ENCODE measurements at regions not wholly inside any gene's neighbourhood (a gene's known extent, or its start where the extent isn't known, plus 50 kb on each side); places are given as distances from the start of the nearest gene placed in this dataset.
A peak's percentile ranks its signal among the peaks of the same experiment; 100 is the strongest.

GRCh38 chr13:78420814-78421213 lies 182.5 kb downstream of the POU4F1 start:
- no peak for DNase-seq

DNA sequence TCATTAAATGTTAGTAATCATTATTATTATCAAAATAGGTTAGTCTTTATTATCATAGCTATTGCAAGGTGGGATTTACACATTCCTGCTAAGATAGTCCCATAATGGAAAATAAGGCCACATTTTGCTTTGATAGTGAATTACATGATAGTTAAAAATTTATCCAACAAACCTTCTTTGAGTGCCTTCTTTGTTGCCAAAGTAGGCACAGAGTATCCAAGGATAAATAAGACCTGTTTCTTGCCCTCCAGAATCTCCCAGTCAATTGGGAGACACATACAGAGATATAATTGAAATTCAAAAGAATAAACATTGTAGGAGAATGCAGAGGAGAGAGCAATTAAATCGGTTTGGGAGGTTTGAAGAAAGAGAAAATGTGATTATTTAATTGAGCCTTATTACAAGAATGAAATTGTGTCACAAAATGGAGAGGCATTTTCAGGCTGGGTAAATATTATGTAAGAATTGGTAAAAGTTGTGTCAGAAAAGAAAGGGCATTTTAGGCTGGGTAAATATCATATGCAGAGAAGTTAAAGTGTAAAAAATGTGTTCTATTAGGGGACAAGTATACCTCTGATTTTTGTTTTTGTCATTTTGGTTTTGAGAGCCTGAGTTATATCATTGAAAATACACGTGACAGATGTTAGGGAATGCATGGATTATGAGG lies 189.3 kb downstream of the POU4F1 start:
- no peak for DNase-seq

- DNase-seq, result no peak
Observed at GRCh38 chr13:78410847-78411246, 192.5 kb downstream of the POU4F1 start.

- no peak for DNase-seq
Observed at GRCh38 chr13:78410164-78410563, 193.2 kb downstream of the POU4F1 start.

DNA sequence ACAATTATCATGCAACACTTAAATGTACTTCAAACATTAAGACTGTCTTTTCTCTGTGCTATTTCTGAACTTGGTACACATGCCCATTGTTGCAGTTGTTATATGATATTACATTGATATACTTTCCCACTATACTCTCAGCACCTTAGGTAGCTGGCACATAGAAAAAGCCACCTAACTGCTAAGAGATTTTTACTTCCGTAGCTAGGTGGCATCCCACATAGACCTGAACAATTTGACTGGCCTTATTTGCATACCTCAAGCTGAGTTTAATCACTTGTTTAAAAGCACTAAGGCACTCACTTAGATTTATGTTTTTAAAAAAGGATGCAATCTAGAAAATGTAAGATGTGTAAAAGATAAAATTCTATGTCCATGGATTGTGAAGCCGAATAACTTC lies 194.2 kb downstream of the POU4F1 start:
- no peak for DNase-seq

GRCh38 chr13:78404846-78405360 lies 198.4 kb downstream of the POU4F1 start:
- DNase-seq, result no peak

GRCh38 chr13:78402708-78403400 lies 200.5 kb downstream of the POU4F1 start:
- DNase-seq, result no peak

DNA sequence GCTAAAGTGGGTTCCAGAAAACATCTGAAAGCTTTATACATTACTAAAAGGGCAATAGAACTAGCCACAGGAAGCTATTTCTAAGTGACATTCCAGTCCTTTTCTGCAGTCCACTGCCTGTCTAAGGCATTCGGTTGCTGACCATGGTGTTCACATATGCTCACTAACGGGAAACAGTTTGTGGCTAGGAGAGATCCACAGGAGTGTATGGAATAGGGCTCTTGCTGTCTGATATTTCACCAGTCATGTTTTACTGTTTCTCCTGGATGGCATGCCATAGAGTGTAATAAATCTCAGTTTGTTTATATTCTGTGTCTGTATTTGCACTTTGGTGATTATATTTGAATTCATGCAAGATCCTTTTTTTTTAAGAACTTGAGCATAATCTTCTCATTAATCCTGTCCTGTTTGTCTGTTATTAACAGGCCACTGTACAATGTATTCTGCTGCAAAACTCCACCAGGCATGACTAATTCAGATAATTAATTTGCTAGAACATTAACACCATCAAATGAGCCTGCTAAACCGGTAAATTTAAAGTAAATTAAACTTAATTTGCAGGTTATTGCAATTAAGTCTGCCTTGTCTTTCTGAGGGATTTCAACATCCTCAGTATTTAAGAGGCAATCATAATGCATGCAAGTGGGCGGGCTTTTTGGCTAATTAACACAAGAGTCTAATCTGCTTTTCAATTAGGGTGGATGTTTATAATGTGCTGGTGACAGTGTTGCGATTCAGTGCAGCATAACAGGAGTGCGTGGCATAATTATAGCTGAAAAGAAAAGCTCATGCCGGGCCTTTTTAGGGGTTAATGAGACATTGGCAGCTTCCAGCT lies 201.3 kb downstream of the POU4F1 start:
- DNase-seq, result no peak

DNA sequence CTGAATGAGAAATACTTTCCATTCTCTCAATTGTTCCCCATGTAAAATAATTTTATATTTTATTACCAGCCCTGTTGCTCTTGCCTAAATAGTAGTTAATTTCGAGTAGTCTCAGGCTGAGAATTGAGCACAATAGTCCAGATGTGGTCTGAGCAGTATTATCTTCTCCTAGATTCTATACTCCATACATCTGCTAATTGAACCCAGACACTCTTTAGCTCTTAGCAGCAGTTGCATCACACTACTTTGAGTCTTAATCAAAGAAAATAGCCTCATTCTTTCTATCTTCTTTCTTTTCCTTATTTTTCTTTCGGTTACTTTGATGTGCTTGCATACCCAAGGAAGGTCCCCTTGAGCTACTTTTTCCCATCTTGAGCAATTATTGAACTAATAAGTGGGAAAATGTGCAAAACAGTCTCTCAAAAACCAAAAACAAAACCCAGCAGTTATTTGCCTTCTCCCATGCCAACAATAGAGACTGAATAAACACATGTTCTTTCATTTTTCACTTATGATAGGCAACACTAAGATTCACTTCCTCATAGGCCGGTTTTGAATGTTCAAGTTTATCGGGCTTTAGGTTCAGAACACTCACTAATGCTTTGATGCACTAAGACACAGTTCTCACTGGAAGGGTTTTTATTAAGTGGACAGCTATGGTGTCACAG lies 204.5 kb downstream of the POU4F1 start:
- DNase-seq, result no peak

- DNase-seq, result no peak
Observed at GRCh38 chr13:78393286-78394142, 209.8 kb downstream of the POU4F1 start.

DNA sequence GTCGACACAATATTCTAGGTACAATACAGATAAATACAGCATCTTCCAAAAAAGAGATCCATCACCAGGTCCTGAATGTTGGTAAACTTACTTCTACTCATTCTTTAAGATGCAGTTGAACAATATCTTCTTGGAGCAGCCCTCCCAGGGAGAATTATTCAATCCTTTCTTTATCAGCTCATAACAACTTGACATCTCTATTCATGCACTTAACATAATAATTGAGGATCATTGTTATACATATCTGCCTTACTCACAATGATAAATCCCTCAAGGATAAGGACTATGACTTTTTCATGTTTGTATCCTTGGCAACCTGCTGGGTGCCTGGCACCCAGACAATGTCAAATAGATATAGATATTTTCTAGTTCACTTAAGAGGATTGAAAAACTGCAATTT lies 219.5 kb downstream of the POU4F1 start:
- no peak for DNase-seq

- no peak for DNase-seq
Observed at GRCh38 chr13:78383071-78383484, 220.3 kb downstream of the POU4F1 start.

GRCh38 chr13:78382491-78382890 lies 220.9 kb downstream of the POU4F1 start:
- DNase-seq, result no peak

DNA sequence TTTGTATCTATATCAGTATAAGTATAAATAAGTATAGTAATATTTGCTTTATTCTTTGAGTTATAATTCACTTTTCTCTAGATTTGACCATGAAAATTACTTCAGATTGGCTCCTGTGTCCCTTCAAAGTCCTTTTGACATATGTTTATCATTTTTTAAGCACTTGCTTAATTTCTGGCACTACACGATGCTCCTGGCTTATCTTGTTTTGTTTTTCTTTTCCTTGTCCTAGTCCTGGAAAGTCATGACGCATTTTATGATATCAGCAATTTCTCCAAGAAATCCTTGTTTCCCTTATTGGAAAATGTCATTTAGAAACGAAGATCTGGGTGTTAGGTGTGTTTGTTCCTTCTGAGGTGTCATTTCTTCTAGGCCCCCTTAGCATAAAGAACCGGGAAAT lies 226.5 kb downstream of the POU4F1 start:
- DNase-seq, result no peak

- no peak for DNase-seq
Observed at GRCh38 chr13:78376033-78376432, 227.3 kb downstream of the POU4F1 start.

DNA sequence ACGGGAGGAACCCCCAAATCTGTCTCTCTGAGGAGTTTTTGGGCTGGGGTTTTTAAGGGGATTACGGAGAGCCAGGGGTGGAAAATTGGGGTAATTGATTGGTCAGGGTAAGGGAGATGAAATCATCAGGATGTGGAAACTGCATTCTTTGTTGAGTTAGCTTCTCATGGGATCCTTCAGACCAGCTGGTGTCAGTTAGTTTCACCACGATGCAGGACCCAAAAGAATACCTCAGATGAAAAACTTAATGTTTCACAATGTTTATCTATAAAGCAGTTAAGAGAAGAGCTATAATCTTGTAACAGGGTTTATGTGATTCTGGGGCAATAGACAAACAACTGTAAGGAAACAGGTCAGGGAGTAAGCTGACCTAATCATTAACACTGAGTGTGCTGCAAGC lies 230.8 kb downstream of the POU4F1 start:
- peak; percentile 34 for DNase-seq

DNA sequence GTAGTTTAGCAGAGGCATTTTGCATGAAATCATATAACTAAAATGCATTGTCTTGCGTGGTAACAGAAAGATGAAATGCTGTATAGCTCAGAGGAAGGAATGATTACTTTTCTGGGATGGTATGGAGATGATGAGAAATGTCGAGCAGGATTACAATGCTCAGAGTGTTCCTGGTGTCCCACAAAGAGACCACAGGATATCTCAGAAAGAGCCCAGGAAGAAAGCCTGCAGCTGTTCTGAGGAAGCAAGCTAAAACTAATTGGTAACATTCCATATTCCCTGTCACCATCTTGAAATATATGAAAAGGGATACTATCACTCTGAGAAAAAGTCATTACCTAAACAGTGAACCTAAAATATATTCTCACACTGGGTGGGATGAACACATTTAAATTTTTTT lies 233.1 kb downstream of the POU4F1 start:
- DNase-seq, result no peak

- no peak for DNase-seq
Observed at GRCh38 chr13:78364711-78365110, 238.6 kb downstream of the POU4F1 start.

GRCh38 chr13:78341032-78341431 lies 262.3 kb downstream of the POU4F1 start:
- DNase-seq, result no peak

GRCh38 chr13:78339927-78340326 lies 263.4 kb downstream of the POU4F1 start:
- DNase-seq, result no peak

DNA sequence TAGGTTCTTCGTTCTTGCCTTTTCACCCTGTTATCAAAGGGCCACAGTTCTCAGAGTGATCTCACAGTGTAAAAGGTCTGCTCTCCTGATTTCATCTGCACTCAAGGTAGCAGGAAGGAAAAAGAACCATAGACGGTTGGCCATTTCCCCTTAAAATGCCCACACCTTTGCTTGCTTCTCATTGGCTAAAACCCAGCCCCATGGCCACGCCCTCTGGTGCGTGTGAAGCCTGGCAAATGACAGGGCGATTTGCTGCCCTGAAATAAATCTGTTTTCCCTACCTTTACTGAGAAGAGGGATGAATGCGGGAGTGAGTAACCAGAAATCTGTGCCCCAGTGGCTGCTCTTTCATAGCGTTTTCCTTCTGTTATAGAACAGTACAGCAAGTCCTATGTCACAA lies 269.3 kb downstream of the POU4F1 start:
- no peak for DNase-seq

DNA sequence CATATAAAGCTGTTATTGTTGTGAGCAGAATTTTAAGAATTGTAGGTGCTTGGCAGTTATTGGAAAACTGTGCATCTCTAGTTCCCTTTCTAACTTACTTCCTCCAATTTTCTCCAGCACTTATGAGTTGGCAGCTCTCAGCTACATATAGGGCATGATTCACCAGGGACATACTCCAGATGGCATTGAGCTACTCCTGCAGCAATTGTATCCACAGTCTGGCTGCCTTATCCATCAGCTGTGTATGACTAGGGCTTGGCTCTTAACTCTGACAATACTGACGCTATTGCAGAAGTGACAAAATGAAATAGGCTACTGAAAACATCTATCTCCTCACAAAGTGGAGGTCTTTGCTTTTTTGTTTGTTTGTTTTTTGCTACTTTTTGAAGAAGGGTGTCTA lies 276.7 kb downstream of the POU4F1 start:
- DNase-seq, result no peak

Data from right hindlimb (tissue), 1 donor.